ENCODE measurements at regions not wholly inside any gene's neighbourhood (a gene's known extent, or its start where the extent isn't known, plus 50 kb on each side); places are given as distances from the start of the nearest gene placed in this dataset.

DNA sequence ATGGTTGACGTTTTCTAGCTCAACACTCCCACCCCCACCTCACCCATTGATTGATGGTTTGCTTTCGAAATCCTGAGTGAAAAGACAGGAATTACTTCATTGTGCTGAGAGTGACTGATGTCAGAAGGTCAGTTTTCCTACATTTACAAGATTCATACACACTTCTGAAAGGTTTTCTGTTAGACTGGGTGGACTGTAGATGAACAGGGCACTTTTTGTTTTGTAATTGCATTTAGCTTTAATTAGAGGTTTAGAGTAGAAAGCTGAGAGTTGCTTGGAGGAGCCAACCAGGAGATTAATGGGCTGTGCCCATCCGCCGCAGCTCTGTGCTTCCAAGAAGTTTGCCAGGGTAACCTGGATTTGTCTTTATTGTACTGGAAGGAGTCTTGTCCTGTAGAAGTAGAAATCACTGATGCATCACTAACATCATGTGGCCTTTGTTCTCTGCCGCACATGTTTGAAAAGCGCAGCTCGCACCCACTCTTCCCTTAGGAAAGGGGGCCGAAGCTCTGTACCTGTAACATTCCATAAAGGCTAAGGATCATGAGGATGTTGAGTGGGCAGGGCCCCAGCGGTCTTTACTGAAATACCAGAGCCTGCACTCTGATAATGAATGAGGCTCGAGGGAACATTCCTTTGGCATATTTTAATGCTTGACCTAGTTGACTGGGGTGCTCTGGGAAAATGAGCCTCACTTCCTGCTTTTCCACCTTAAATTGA, 267.6 kb upstream of the DMRT1 start:
- H3K9me3 ChIP-seq (ENCODE audit: control insufficient read depth, low read length): no peaks in the 10 kb centered on the region
- no peak overlapping the region for H3K9ac ChIP-seq (ENCODE audit: low read length)
- no peaks in the 10 kb centered on the region for H3K36me3 ChIP-seq (ENCODE audit: control insufficient read depth, insufficient read depth, low read length)
- H3K4me1 ChIP-seq (ENCODE audit: control insufficient read depth, insufficient read depth, low read length): peaks cover 5% of the 10 kb centered on the region
- no peaks in the 10 kb centered on the region for H3K27me3 ChIP-seq (ENCODE audit: control insufficient read depth, insufficient read depth, low read length)
- no peak overlapping the region for H3K4me3 ChIP-seq (ENCODE audit: low read length)

DNA sequence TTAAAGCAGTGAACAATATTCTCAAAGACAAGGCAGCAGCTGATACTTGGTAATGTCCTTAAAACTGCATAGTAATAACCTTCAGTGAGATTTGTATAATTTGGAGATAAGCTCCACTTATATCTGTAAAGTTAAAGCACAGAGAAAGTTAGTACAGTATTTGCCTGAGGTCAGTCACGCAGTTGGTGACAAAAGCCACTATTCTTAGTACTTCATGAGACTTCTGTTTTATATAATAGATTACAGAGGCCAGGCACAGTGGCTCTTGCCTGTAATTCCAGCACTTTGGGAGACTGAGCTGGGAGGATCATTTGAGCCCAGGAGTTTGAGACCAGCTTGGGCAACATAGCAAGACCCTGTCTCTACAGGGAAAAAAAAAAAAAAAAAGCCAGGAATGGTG, 266.4 kb upstream of the DMRT1 start:
- Histone ChIP-seq H3K36me3 (ENCODE audit: control insufficient read depth, insufficient read depth, low read length) (no peaks in the 10 kb centered on the region), H3K4me1 (ENCODE audit: control insufficient read depth, insufficient read depth, low read length) (peaks cover 5% of the 10 kb centered on the region), H3K4me3 (ENCODE audit: low read length) (no peak overlapping the region), H3K9me3 (ENCODE audit: control insufficient read depth, low read length) (no peaks in the 10 kb centered on the region), H3K27me3 (ENCODE audit: control insufficient read depth, insufficient read depth, low read length) (no peaks in the 10 kb centered on the region), H3K9ac (ENCODE audit: low read length) (no peak overlapping the region)

DNA sequence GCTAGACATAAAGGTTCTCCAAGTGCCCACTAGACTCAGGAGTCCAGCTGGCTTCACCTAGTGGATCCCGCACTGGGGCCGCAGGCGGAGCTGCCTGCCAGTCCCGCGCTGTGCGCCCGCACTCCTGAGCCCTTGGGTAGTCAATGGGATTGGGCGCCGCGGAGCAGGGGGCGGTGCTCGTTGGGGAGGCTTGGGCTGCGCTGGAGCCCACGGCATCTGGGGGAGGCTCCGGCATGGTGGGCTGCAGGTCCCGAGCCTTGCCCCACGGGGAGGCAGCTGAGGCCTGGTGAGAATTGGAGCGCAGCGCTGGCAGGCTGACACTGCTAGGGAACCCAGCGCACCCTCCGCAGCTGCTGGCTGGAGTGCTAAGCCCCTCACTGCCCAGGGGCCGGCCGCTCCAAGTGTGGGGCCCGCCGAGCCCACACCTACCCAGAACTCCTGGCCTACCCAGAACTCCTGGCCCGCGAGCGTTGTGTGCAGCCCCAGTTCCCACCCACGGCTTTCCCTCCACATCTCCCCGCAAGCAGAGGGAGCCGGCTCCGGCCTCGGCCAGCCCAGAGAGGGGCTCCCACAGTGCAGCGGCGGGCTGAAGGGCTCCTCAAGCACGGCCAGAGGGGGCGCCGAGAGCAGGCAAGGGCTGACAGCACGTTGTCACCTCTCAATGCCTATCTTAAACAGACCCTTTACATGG, 260.7 kb upstream of the DMRT1 start:
- H3K36me3 ChIP-seq (ENCODE audit: control insufficient read depth, insufficient read depth, low read length): no peaks in the 10 kb centered on the region
- H3K4me3 ChIP-seq (ENCODE audit: low read length): no peak overlapping the region
- H3K27me3 ChIP-seq (ENCODE audit: control insufficient read depth, insufficient read depth, low read length): no peaks in the 10 kb centered on the region
- no peaks in the 10 kb centered on the region for H3K9me3 ChIP-seq (ENCODE audit: control insufficient read depth, low read length)
- H3K4me1 ChIP-seq (ENCODE audit: control insufficient read depth, insufficient read depth, low read length): no peaks in the 10 kb centered on the region
- no peak overlapping the region for H3K9ac ChIP-seq (ENCODE audit: low read length)

DNA sequence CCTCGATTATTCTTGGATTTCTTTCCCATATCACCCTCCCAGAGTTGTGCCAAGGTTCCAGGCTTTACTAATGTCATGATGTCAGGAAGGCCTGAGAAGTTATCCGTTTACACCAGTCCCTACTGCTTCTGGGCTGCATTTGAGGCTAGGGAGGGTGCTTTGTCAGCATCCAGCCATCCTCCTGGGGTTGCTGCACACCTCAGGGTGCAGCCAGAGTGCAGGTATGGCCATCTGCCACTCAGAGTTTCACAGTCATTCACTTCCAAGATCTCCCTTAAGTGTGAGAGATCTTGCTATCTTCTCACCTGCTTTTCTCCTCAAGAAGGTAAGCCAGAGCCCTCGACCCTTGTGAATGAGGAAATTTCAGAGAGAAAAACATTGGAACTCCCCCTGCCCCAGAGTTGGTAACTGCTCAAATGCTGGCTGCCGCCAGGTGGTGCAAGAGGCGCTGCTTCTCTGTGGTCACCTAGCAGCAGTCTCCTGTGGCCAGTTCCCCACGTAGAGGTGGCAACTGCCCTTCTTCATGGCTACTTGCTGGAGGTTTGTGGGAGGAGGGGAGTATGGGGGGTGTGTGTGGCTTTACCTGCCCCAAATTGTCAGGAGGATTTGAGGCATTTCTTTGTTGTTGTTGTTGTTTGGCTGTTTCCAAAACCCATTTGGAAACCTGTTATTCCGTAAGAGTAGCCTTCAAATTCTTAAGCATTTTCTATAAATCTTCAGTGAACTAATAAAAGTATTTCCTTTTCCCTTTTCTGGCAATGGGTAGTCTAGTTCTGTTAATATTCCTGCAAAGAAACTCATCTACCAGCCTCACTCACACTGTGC, 259.6 kb upstream of the DMRT1 start:
- Histone ChIP-seq H3K4me1 (ENCODE audit: control insufficient read depth, insufficient read depth, low read length) (no peaks in the 10 kb centered on the region), H3K36me3 (ENCODE audit: control insufficient read depth, insufficient read depth, low read length) (no peaks in the 10 kb centered on the region), H3K9ac (ENCODE audit: low read length) (no peak overlapping the region), H3K9me3 (ENCODE audit: control insufficient read depth, low read length) (no peaks in the 10 kb centered on the region), H3K27me3 (ENCODE audit: control insufficient read depth, insufficient read depth, low read length) (no peaks in the 10 kb centered on the region), H3K4me3 (ENCODE audit: low read length) (no peak overlapping the region)

DNA sequence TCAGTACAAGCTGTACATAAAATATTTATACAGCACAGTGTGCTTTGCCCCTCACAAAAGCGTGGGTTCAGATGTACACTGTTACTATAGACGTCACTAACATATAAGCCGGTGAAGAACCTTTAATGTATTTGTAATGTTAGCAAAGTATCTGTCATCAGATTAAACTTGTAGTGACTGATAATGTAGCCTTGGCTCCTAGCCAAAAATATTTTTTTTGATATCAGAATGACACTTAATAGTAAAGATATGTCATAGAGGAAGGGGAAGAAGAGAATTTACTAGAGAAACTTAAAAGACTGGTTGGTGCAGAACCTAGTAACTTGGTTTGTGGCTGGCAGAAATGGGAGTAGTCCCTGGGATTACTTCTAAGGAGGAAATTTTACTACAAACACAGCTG, 258.7 kb upstream of the DMRT1 start:
- Histone ChIP-seq H3K4me1 (ENCODE audit: control insufficient read depth, insufficient read depth, low read length) (no peaks in the 10 kb centered on the region), H3K9me3 (ENCODE audit: control insufficient read depth, low read length) (no peaks in the 10 kb centered on the region), H3K27me3 (ENCODE audit: control insufficient read depth, insufficient read depth, low read length) (no peaks in the 10 kb centered on the region), H3K4me3 (ENCODE audit: low read length) (no peak overlapping the region), H3K36me3 (ENCODE audit: control insufficient read depth, insufficient read depth, low read length) (no peaks in the 10 kb centered on the region), H3K9ac (ENCODE audit: low read length) (no peak overlapping the region)

DNA sequence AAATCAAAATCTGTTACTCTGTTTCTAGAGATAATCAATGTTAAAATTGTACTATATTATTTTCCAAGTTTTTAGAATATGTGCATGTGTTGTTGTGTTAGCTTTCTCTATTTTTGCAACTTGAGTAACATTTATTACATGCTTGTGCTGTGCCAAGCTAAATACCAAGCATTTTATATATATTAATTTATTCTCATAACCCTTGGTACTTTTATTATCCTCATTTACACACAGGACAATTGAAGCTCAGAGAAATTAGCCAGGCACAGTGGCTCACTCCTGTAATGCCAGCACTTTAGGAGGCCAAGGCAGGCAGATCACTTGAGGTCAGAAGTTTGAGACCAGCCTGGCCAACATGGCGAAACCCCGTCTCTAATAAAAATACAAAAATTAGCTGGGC, 254.0 kb upstream of the DMRT1 start:
- Histone ChIP-seq H3K4me1 (ENCODE audit: control insufficient read depth, insufficient read depth, low read length) (peaks cover 23% of the 10 kb centered on the region), H3K36me3 (ENCODE audit: control insufficient read depth, insufficient read depth, low read length) (no peaks in the 10 kb centered on the region), H3K9ac (ENCODE audit: low read length) (no peak overlapping the region), H3K4me3 (ENCODE audit: low read length) (no peak overlapping the region), H3K9me3 (ENCODE audit: control insufficient read depth, low read length) (no peaks in the 10 kb centered on the region), H3K27me3 (ENCODE audit: control insufficient read depth, insufficient read depth, low read length) (no peaks in the 10 kb centered on the region)

DNA sequence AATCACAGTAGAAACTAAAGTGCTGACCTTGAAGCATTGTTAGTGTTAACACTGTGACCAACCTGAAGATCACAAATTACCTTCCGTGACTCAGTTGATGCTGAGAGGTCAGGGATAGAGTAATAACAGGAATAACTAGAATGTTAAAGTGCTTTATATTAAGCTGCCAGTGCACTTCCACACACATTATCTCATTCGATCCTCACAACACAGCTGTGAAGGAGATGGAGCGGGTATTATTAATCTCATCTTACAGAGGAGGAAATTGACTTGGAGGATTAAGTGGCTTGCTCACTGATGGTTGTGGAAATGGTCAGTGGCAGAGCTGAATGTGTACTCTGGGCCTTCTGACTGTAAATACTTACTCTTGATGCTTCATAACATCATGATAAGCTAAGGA, 252.5 kb upstream of the DMRT1 start:
- Histone ChIP-seq H3K9me3 (ENCODE audit: control insufficient read depth, low read length) (no peaks in the 10 kb centered on the region), H3K27me3 (ENCODE audit: control insufficient read depth, insufficient read depth, low read length) (no peaks in the 10 kb centered on the region), H3K36me3 (ENCODE audit: control insufficient read depth, insufficient read depth, low read length) (no peaks in the 10 kb centered on the region), H3K4me3 (ENCODE audit: low read length) (no peak overlapping the region), H3K9ac (ENCODE audit: low read length) (no peak overlapping the region), H3K4me1 (ENCODE audit: control insufficient read depth, insufficient read depth, low read length) (peaks cover 26% of the 10 kb centered on the region)

DNA sequence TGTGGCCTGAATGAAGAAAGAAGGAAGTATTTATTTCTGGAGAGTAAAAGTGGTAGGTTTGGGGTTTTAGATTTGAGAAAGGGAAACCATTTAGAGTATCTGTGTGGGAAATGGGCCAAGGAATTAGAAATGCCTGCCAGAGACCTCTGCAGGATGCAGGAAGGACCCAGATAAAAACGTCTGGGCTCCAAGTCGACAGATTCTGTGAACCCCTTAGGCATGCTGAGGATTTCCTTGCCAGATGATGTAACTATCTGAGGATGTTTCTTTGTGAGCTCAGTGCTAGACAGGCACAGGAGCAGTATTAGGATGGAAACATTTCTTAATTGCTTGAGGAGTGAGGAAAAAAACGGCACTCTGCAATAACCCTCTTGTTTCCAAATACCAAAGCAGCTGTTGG, 251.8 kb upstream of the DMRT1 start:
- no peak overlapping the region for H3K9ac ChIP-seq (ENCODE audit: low read length)
- no peaks in the 10 kb centered on the region for H3K36me3 ChIP-seq (ENCODE audit: control insufficient read depth, insufficient read depth, low read length)
- H3K27me3 ChIP-seq (ENCODE audit: control insufficient read depth, insufficient read depth, low read length): no peaks in the 10 kb centered on the region
- H3K9me3 ChIP-seq (ENCODE audit: control insufficient read depth, low read length): no peaks in the 10 kb centered on the region
- H3K4me1 ChIP-seq (ENCODE audit: control insufficient read depth, insufficient read depth, low read length): peaks cover 26% of the 10 kb centered on the region
- H3K4me3 ChIP-seq (ENCODE audit: low read length): no peak overlapping the region

DNA sequence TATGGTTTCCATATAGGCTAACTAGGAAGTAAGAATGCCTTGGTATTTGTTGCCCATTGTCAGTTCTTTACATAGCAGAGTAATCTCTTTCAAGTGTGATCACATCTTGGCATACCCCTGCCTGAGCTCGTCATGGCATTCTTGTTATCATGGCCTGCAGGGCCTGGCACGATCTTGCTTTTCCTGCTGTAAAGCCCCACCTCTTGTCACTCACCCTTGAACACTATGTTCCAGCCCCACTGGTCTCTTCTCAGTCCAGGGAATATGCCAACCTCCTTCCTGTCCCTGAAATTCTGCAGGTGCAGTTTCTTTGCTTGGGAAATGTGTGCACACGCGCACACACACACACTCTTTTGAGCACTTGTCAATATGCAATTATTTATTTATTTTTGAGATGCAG, 250.2 kb upstream of the DMRT1 start:
- H3K9ac ChIP-seq (ENCODE audit: low read length): no peak overlapping the region
- no peaks in the 10 kb centered on the region for H3K9me3 ChIP-seq (ENCODE audit: control insufficient read depth, low read length)
- H3K4me1 ChIP-seq (ENCODE audit: control insufficient read depth, insufficient read depth, low read length): peaks cover 26% of the 10 kb centered on the region
- no peaks in the 10 kb centered on the region for H3K36me3 ChIP-seq (ENCODE audit: control insufficient read depth, insufficient read depth, low read length)
- H3K4me3 ChIP-seq (ENCODE audit: low read length): no peak overlapping the region
- no peaks in the 10 kb centered on the region for H3K27me3 ChIP-seq (ENCODE audit: control insufficient read depth, insufficient read depth, low read length)

DNA sequence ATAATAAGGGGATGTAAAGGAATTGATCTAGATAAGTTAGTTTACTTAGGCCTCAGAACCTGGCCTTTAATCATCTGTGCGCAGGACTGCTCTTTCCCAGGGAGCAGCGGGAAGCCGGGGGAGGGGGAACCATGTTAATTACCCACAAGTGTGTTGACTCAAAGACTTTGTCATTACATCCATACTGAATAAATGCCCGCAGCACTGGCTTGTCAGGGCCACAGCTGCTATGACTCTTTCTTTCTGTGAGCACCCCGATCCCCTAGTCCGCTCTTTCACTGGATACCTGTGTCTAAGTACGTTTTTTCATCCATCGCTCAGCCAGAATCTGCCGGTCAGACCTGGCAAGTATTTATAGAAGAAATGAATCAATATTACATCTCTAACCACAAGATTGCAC, 249.3 kb upstream of the DMRT1 start:
- H3K9me3 ChIP-seq (ENCODE audit: control insufficient read depth, low read length): no peaks in the 10 kb centered on the region
- no peaks in the 10 kb centered on the region for H3K27me3 ChIP-seq (ENCODE audit: control insufficient read depth, insufficient read depth, low read length)
- H3K4me3 ChIP-seq (ENCODE audit: low read length): no peak overlapping the region
- H3K9ac ChIP-seq (ENCODE audit: low read length): no peak overlapping the region
- H3K36me3 ChIP-seq (ENCODE audit: control insufficient read depth, insufficient read depth, low read length): no peaks in the 10 kb centered on the region
- H3K4me1 ChIP-seq (ENCODE audit: control insufficient read depth, insufficient read depth, low read length): peaks cover 26% of the 10 kb centered on the region

DNA sequence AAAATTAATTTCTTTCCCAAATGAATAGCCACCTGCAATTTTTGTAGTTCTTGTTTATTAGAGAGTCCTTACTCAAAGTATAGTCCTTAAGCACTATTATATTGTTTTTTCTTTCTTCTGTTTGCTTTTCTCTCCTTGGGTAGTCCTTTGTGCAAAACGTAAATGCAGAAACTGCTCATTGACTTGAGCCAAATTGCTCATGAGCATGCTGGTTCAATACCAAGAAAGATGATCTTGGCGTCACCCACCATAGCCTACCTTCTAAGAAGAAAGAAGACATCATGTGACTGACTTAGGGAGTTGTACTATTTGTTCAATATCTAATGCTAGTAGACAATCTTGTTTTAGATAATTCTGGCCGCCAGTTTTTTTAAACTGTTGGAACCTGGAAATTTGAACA, 248.8 kb upstream of the DMRT1 start:
- Histone ChIP-seq H3K4me1 (ENCODE audit: control insufficient read depth, insufficient read depth, low read length) (peaks cover 26% of the 10 kb centered on the region), H3K27me3 (ENCODE audit: control insufficient read depth, insufficient read depth, low read length) (no peaks in the 10 kb centered on the region), H3K9me3 (ENCODE audit: control insufficient read depth, low read length) (no peaks in the 10 kb centered on the region), H3K4me3 (ENCODE audit: low read length) (no peak overlapping the region), H3K9ac (ENCODE audit: low read length) (no peak overlapping the region), H3K36me3 (ENCODE audit: control insufficient read depth, insufficient read depth, low read length) (no peaks in the 10 kb centered on the region)

DNA sequence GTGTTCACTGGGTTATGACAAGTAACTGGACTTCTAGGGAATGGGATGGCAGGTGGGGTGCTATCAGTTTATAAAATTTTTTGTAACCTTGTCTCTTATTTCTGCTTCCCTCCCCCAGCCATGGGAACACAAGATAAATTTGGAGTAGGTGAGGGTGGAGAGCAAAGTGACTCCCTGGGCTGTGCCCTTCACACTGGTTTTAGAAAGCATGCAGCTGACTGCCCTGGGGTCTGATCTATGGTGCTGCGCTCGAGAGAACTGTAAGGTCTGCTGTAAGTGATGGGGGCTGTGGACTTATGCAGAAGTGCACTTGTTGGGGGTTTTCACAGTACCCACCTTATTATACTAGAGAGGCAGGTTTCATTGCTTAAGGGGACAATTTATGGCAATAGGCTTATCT, 247.7 kb upstream of the DMRT1 start:
- Histone ChIP-seq H3K4me1 (ENCODE audit: control insufficient read depth, insufficient read depth, low read length) (peaks cover 26% of the 10 kb centered on the region), H3K36me3 (ENCODE audit: control insufficient read depth, insufficient read depth, low read length) (no peaks in the 10 kb centered on the region), H3K27me3 (ENCODE audit: control insufficient read depth, insufficient read depth, low read length) (no peaks in the 10 kb centered on the region), H3K9ac (ENCODE audit: low read length) (no peak overlapping the region), H3K9me3 (ENCODE audit: control insufficient read depth, low read length) (no peaks in the 10 kb centered on the region), H3K4me3 (ENCODE audit: low read length) (no peak overlapping the region)
